GM13977 (cell line): ENCODE measurements at regions not wholly inside any gene's neighbourhood (a gene's known extent, or its start where the extent isn't known, plus 50 kb on each side); places are given as distances from the start of the nearest gene placed in this dataset.

ENCODE experiments used
- DNase-seq: peaks from one replicate; pipeline ENCODE4 v3.0.0; 2012; ENCODE audit warnings: low spot score
- CTCF ChIP-seq: IDR thresholded peaks from 2 replicates; pipeline ENCODE4 v1.5.1; 2012; ENCODE audit warnings: mild to moderate bottlenecking, control low read depth; ENCODE audit not compliant: insufficient read depth; ENCODE audit errors: extremely low read depth, missing control alignments
- in situ Hi-C: fragments of 300-500 bp; cut with MboI; formaldehyde crosslinking; loops from one replicate; pipeline ENCODE4 v1.12.0; 2022; ENCODE audit warnings: low sequenced_read_pairs, low pct_unique_long_range_greater_than_20kb, mixed read lengths, inconsistent platforms; ENCODE audit not compliant: unreplicated experiment

GRCh38 chr10:44060719-44061118 is 324.2 kb downstream of the CXCL12 start:
- TF ChIP-seq CTCF, result no peak
- in situ Hi-C loops, result no loop called here
- DNase-seq, result no peak

- DNase-seq, result no peak
Observed at GRCh38 chr10:44060221-44060620, 324.7 kb downstream of the CXCL12 start.

DNA sequence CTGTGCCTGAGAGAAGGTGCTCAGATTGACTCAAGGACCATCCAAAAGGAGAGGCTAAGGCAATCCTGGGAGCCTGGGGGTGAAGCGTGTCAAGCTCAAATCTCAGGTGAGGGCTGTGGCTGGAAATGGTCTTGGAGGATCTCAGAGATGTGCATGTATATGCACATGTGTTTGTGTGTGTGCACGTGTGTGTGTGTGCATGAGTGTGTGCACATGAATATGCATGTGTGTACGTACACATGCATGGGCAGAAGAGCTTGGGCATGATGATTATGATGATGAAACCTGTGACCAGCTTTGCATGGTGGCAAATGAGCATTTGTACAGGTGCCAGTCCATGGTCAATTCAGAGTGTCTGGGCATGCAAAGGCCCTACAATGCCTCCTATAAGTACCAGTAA is 326.6 kb downstream of the CXCL12 start:
- in situ Hi-C loops, result no loop called here
- TF ChIP-seq CTCF, result no peak
- DNase-seq, result no peak

More at GRCh38 chr10:44060221-44060620, 324.7 kb downstream of the CXCL12 start:
- in situ Hi-C loops, result no loop called here
- no peak for TF ChIP-seq CTCF

GRCh38 chr10:44056967-44057805 is 327.7 kb downstream of the CXCL12 start:
- in situ Hi-C loops, result no loop called here
- no peak for TF ChIP-seq CTCF
- DNase-seq, result no peak

DNA sequence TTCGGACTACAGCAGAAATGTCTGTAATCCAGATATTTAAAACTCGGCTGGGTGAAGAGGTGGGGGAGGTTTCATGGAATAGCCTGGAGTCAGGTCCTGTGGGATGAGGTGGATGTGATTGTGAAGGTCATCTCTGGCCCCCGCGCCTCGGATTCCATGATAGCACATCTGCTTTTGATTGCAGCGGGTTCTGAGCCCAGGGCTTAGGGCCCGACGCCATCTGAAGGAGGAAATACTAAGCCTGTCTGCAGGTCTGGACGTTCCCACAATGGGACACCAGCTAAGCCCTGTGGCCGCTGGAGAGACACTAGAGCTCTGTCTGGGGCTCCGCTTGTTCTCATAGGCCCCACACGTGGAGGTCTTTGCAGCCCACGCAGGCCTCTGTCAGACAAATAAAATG is 328.7 kb downstream of the CXCL12 start:
- DNase-seq, result no peak
- in situ Hi-C loops, result no loop called here
- no peak for TF ChIP-seq CTCF

DNA sequence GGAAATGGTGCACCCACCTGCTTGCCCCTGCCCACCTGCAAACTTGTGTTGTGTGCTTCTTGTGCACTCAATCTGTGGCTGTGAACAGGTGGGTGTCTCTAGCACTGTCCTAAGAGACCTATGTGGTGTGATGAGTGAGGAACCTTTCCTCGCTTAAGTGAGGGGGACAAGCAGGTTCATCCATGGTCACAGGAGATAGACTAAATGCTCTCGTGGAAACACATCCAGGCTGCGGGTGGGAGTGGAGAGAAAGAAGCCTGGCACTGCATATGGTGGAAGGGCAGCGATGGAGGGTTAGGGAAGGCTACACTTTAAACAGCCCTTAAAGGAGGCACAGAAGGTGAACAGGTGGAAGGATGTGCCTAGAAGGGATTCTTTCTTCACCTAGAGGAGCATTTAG is 330.9 kb downstream of the CXCL12 start:
- TF ChIP-seq CTCF, result no peak
- DNase-seq, result no peak
- in situ Hi-C loops, result no loop called here

DNA sequence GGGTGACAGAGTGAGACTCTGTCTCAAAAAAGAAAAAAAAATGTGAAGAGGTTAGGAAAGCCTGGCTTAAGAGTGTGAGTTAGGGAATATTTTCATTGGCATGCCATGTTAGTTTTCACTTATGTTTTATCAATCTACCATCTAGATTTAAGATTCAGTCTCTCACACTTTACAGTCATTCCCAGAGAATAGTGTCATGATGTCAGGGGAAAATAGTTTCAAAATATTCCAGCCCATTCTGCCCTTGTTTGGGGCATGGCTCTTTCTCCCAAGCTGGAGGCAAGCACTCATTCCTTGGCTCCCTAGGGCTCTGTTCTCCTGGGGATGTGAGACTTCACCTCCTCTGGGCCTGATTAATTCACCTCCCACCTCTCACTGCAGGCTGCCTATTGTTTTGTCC is 331.5 kb downstream of the CXCL12 start:
- in situ Hi-C loops, result no loop called here
- TF ChIP-seq CTCF, result no peak

More for the DNA sequence above, 331.5 kb downstream of the CXCL12 start:
- no peak for DNase-seq
